Kidney (tissue), 13 donors: ENCODE measurements at regions not wholly inside any gene's neighbourhood (a gene's known extent, or its start where the extent isn't known, plus 50 kb on each side); places are given as distances from the start of the nearest gene placed in this dataset.

Experiments used
- DNase-seq, 5 donors: peaks; one replicate each; pipeline ENCODE4 v3.0.0-alpha.2; 2013 to 2020
- FAIRE-seq: peaks from 2 replicates; lab custom pipeline; 2012; peaks lifted over from hg19 to GRCh38; lab: Jason Lieb, UNC
- H3K27ac ChIP-seq, 2 donors: one replicate each; pipeline ENCODE4 v1.7.0; 2013; ENCODE audit warnings: low read depth in 2 of 2, low read length in 2 of 2, inconsistent platforms in 1 of 2
- H3K27me3 ChIP-seq: one replicate; pipeline ENCODE4 v1.7.1; 2013; ENCODE audit warnings: low read length, inconsistent platforms; ENCODE audit not compliant: control insufficient read depth, insufficient read depth
- H3K36me3 ChIP-seq, 3 donors: one replicate each; pipeline versions ENCODE4 v1.7.0 to v1.7.1; 2013; ENCODE audit warnings: low read length in 3 of 3, control low read depth in 1 of 3, inconsistent platforms in 1 of 3; ENCODE audit not compliant: insufficient read depth in 3 of 3, control insufficient read depth in 2 of 3
- H3K4me1 ChIP-seq, 3 donors: one replicate each; pipeline versions ENCODE4 v1.7.0 to v1.7.1; 2013; ENCODE audit warnings: low read length in 3 of 3, inconsistent platforms in 1 of 3, low read depth in 1 of 3; ENCODE audit not compliant: control insufficient read depth in 2 of 3, insufficient read depth in 2 of 3
- H3K4me3 ChIP-seq, 3 donors: one replicate each; pipeline versions ENCODE4 v1.7.0 to v1.8.1; 2013; ENCODE audit warnings: low read length in 3 of 3, control low read depth in 1 of 3, inconsistent platforms in 1 of 3
- H3K9ac ChIP-seq, 3 donors: one replicate each; pipeline versions ENCODE4 v1.7.0 to v1.7.1; 2013; ENCODE audit warnings: low read length in 3 of 3, control low read depth in 1 of 3, inconsistent platforms in 1 of 3
- H3K9me3 ChIP-seq, 3 donors: one replicate each; pipeline versions ENCODE4 v1.7.0 to v1.7.1; 2013; ENCODE audit warnings: low read length in 3 of 3, control low read depth in 1 of 3, inconsistent platforms in 1 of 3; ENCODE audit not compliant: control insufficient read depth in 2 of 3, insufficient read depth in 1 of 3
- CTCF ChIP-seq: IDR thresholded peaks from 3 replicates; pipeline ENCODE4 v1.5.1; 2012; ENCODE audit warnings: mild to moderate bottlenecking, moderate library complexity, borderline replicate concordance; ENCODE audit not compliant: insufficient read depth; ENCODE audit errors: extremely low read depth
- intact Hi-C: fragments of 100-400 bp; cut with DNase I; formaldehyde crosslinking; loops from one replicate; pipeline ENCODE4 v1.11.1; 2022
- donor health status: control.
- donor health status: control.
- donor health status: control.
- donor health status: control.
- donor health status: control.
- donor health status: DM: yes; HTN: yes; CAD: no.
- donor health status: Normal renal cell carcinoma (clear cell type).

DNA sequence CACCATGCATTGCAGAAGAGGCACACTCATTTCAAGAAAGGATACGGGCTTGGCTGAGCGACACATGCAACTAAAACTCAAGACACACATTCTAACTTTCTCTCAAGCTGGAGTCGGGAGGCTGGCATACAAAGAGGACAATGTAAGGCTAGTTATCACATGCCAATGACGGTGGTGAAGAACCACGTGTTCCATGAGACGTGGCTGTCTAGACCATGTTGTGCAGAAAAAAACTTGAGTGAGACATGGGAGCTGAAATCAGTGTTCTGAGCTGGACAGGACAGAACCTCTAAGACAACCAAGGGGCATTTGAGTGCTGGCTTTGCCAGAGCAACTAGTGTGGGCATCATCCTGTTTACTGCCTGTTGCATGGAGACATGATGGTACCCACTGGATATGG lies 193.0 kb upstream of the DPP6 start:
- no peak overlapping the region for H3K27ac ChIP-seq
- no peak for TF ChIP-seq CTCF
- no peak overlapping the region for H3K4me3 ChIP-seq
- DNase-seq, result no peak
- no peaks in the 10 kb centered on the region for H3K36me3 ChIP-seq
- no peaks in the 10 kb centered on the region for H3K4me1 ChIP-seq
- H3K27me3 ChIP-seq, result no peaks in the 10 kb centered on the region
- no peak overlapping the region for H3K9ac ChIP-seq
- no peak for FAIRE-seq
- H3K9me3 ChIP-seq, result no peaks in the 10 kb centered on the region
- intact Hi-C loops, result no loop called here

- DNase-seq (peak in 4 of 5 donors; percentile 74 to 86 (median 82)), FAIRE-seq (no peak)
- no peak overlapping the region for H3K27ac ChIP-seq
- H3K9me3 ChIP-seq, result no peaks in the 10 kb centered on the region
- H3K4me3 ChIP-seq, result peak overlapping the region in 2 of 3 donors; percentile 46 to 49
- H3K36me3 ChIP-seq, result no peaks in the 10 kb centered on the region
- no peak for TF ChIP-seq CTCF
- H3K9ac ChIP-seq, result peak overlapping the region in 1 of 3 donors; percentile 15
- no peaks in the 10 kb centered on the region for H3K27me3 ChIP-seq
- intact Hi-C loops, result no loop called here
- H3K4me1 ChIP-seq, result no peaks in the 10 kb centered on the region
These were observed 165.4 kb upstream of the DPP6 start for GRCh38 chr7:153886506-153887441.

DNA sequence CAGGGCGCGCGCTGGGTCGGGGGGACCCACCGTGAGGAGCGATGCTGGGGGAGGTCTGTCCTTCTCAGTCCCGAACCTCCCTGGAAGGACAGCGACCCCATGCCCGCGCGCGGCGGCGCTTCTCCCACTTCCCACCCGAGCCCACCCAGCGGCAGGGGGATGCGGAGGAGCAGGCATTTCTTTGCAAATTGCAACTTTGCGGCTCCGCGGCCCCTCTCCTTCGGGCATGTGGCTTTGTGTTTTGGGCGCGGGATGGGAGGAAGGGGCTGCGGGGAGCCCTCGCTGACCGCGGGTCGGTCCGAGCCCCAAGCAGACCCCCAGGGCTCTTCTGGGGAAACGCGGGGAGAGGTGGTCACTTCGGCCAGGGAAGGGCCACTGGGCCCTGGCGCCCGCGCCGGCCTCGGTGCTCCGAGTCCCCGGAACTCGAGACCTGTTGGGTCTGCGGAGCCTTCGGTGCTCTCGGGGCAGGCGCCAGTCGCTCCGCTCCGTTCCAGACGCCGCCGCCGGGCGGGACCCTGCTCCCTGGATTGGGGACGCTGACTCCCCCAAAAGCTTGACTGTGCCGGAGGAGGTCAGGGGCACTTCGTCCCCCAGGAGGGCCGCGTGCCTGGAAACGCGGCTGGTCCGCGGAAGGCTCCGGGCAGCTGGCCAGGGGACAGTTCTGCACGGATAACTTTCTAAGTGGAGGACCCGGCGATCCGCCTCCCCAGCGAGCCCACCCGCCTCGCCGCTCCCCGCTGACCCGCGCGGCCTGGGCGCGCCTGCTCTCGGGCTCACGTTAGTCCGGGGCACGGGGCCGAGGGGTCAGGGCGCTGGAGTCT lies 164.2 kb upstream of the DPP6 start:
- Histone ChIP-seq H3K27me3 (no peaks in the 10 kb centered on the region), H3K36me3 (no peaks in the 10 kb centered on the region), H3K9me3 (no peaks in the 10 kb centered on the region), H3K4me1 (no peaks in the 10 kb centered on the region), H3K27ac (no peak overlapping the region), H3K9ac (peak overlapping the region in 1 of 3 donors; percentile 10), H3K4me3 (peak overlapping the region in 1 of 3 donors; percentile 46)
- TF ChIP-seq CTCF, result no peak
- intact Hi-C loops, result no loop called here
- FAIRE-seq (no peak), DNase-seq (peak in 4 of 5 donors; percentile 51 to 67 (median 58))
